Stomach (tissue), 4 donors: ENCODE measurements at regions not wholly inside any gene's neighbourhood (a gene's known extent, or its start where the extent isn't known, plus 50 kb on each side); places are given as distances from the start of the nearest gene placed in this dataset.

Source experiments
- EP300 ChIP-seq: sonication (generic); formaldehyde crosslinking; IDR thresholded peaks from one replicate; pipeline ENCODE4 v1.6.1; 2017; ENCODE audit warnings: antibody characterized with exemption
- POLR2A ChIP-seq, 4 donors: fragments of 450-650 bp; IDR thresholded peaks; one replicate each; pipeline ENCODE4 v1.6.1; 2016; ENCODE audit warnings: antibody characterized with exemption in 4 of 4, control low read depth in 2 of 4, mild to moderate bottlenecking in 1 of 4, moderate library complexity in 1 of 4
- POLR2AphosphoS5 ChIP-seq, 3 donors: sonication (generic); formaldehyde crosslinking; IDR thresholded peaks; one replicate each; pipeline ENCODE4 v1.6.1; 2016; ENCODE audit warnings: antibody characterized with exemption in 3 of 3
- TF ChIP-seq, protein P1 (sequence below), 7 experiments: fragments of 450-650 bp in 4 of 7; fragments of 200-600 bp in 3 of 7; sonication (generic) in 3 of 7; IDR thresholded peaks; one replicate each; pipeline ENCODE4 v1.5.1; 2016 to 2019; ENCODE audit warnings: antibody characterized with exemption in 7 of 7, control low read depth in 2 of 7, mild to moderate bottlenecking in 1 of 7

DNA sequence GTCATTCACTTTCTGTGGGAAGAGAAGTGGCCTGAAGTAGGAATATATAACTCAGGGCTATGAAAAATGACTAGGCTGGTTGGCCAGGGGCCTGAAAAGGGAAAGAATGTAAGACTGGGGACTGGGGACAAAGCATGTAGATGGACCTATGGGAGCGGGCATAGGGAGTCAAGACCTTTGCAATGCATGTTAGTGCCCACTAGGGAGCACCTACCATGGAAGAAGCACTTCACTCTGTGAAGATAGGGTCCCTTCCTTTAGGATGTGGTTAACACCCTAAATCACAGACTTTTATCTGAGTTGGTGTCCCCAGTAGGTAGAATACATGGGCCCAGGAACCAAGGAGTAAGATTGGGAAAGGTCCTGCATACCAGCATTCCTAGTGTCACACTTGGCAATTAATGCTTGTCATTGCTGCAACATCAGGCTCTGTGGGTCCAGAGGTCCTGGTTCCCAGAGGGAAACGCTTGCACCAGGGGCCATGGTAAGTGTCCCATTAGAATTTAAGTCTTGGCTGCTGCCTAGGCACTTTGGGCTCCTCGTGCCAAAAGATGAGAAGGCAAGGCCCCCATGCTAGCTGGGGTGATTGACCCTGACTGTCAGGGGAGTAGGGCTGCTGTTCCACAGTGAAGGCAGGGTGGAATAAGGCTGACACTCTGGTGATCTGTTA is 79.6 kb downstream of the CRYGS start:
- TF ChIP-seq, protein P1, sequence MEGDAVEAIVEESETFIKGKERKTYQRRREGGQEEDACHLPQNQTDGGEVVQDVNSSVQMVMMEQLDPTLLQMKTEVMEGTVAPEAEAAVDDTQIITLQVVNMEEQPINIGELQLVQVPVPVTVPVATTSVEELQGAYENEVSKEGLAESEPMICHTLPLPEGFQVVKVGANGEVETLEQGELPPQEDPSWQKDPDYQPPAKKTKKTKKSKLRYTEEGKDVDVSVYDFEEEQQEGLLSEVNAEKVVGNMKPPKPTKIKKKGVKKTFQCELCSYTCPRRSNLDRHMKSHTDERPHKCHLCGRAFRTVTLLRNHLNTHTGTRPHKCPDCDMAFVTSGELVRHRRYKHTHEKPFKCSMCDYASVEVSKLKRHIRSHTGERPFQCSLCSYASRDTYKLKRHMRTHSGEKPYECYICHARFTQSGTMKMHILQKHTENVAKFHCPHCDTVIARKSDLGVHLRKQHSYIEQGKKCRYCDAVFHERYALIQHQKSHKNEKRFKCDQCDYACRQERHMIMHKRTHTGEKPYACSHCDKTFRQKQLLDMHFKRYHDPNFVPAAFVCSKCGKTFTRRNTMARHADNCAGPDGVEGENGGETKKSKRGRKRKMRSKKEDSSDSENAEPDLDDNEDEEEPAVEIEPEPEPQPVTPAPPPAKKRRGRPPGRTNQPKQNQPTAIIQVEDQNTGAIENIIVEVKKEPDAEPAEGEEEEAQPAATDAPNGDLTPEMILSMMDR (IDR thresholded peaks at IDR 0.05): no peak
- TF ChIP-seq POLR2A (IDR thresholded peaks at IDR 0.05): no peak
- TF ChIP-seq EP300: no peak
- no peak for TF ChIP-seq POLR2AphosphoS5 (IDR thresholded peaks at IDR 0.05)
